Adrenal gland (tissue), 9 donors: ENCODE measurements at regions not wholly inside any gene's neighbourhood (a gene's known extent, or its start where the extent isn't known, plus 50 kb on each side); places are given as distances from the start of the nearest gene placed in this dataset.

Experiments
- DNase-seq, 7 donors: peaks; one replicate each; pipeline ENCODE4 v3.0.0-alpha.2; 2019 to 2020
- H3K27ac ChIP-seq, 5 donors: fragments of 200-600 bp; sonication (generic) in 4 of 5; 1 replicate in 3 of 5; 2 replicates in 2 of 5; pipeline versions ENCODE4 v1.5.1 to v1.8.0; 2016 to 2020; ENCODE audit warnings: mild to moderate bottlenecking in 1 of 5
- H3K27me3 ChIP-seq: fragments of 200-600 bp; 2 replicates; pipeline ENCODE4 v1.8.0; 2021
- H3K36me3 ChIP-seq, 2 donors: fragments of 200-600 bp; replicated peaks in 1 of 2; 1 replicate in 1 of 2; 2 replicates in 1 of 2; pipeline versions ENCODE4 v1.5.1 to v1.8.0; 2018 to 2022
- H3K4me1 ChIP-seq, 2 donors: fragments of 200-600 bp; replicated peaks in 1 of 2; 1 replicate in 1 of 2; 2 replicates in 1 of 2; pipeline versions ENCODE4 v1.5.1 to v1.8.0; 2018 to 2021
- H3K4me3 ChIP-seq, 4 donors: fragments of 200-600 bp; sonication (generic) in 3 of 4; one replicate each; pipeline ENCODE4 v1.5.1; 2016 to 2018
- H3K9me3 ChIP-seq, 3 donors: fragments of 200-600 bp; sonication (generic) in 1 of 3; replicated peaks in 1 of 3; 1 replicate in 2 of 3; 2 replicates in 1 of 3; pipeline versions ENCODE4 v1.5.1 to v1.8.0; 2016 to 2021
- CTCF ChIP-seq, 6 experiments: fragments of 450-650 bp in 4 of 6; fragments of 200-600 bp in 2 of 6; sonication (generic) in 1 of 6; IDR thresholded peaks; 1 replicate in 5 of 6; 2 replicates in 1 of 6; pipeline versions ENCODE4 v1.5.1 to v1.8.0; 2016 to 2021; ENCODE audit warnings: antibody characterized with exemption in 6 of 6, mild to moderate bottlenecking in 2 of 6, moderate library complexity in 1 of 6
- POLR2A ChIP-seq, 2 donors: fragments of 450-650 bp; IDR thresholded peaks; one replicate each; pipeline ENCODE4 v1.6.1; 2017; ENCODE audit warnings: antibody characterized with exemption in 2 of 2, mild to moderate bottlenecking in 2 of 2, moderate library complexity in 1 of 2
- WGBS, 4 donors: extraction: QIAGEN DNeasy Blood & Tissue Kit in 2 of 4; methylation state at CpG; one replicate each; pipeline versions ENCODE4 v1.1.5 to v1.1.7; 2013 to 2017; 5-methylcytosine and 5-hydroxymethylcytosine counted together
- intact Hi-C, 2 donors: fragments of 100-400 bp; cut with DNase I; formaldehyde crosslinking; loops; one replicate each; pipeline versions ENCODE4 v1.14.1 to v1.15.0; 2022 to 2023
- donor health status: healthy with polysubstance abuse.
- donor health status: Bipolar disorder and iron deficiency.
- donor health status: DM: yes; HTN: yes; CAD: no.
- donor health status: DM: no; HTN: no; CAD: no.
- donor health status: DM: no; HTN: no; CAD: no.

- peaks cover 0 to 6% of the 10 kb centered on the region in 2 donors for H3K4me1 ChIP-seq
- H3K27ac ChIP-seq: no peak overlapping the region
- no peaks in the 10 kb centered on the region for H3K36me3 ChIP-seq
- DNase-seq: no peak
- no peak for TF ChIP-seq CTCF (IDR thresholded peaks at IDR 0.05)
- no peak for TF ChIP-seq POLR2A (IDR thresholded peaks at IDR 0.05)
- no peaks in the 10 kb centered on the region for H3K9me3 ChIP-seq
- H3K4me3 ChIP-seq: no peak overlapping the region
- H3K27me3 ChIP-seq: no peaks in the 10 kb centered on the region
- intact Hi-C loops: no loop called here
Observed at GRCh38 chr5:57666582-57666981, 184.0 kb upstream of the ACTBL2 start.

- TF ChIP-seq POLR2A (IDR thresholded peaks at IDR 0.05) (no peak), CTCF (IDR thresholded peaks at IDR 0.05) (no peak)
- WGBS, 4 donors: 90 to 95% (median 93%) methylated on average over 7 of the region's 7 CpGs
- Histone ChIP-seq H3K4me3 (no peak overlapping the region), H3K27me3 (no peaks in the 10 kb centered on the region), H3K27ac (no peak overlapping the region), H3K9me3 (no peaks in the 10 kb centered on the region), H3K36me3 (no peaks in the 10 kb centered on the region), H3K4me1 (peaks cover 0 to 6% of the 10 kb centered on the region in 2 donors)
- intact Hi-C loops: no loop called here
- no peak for DNase-seq
Observed at GRCh38 chr5:57665146-57665936, 182.7 kb upstream of the ACTBL2 start.

- no peak for DNase-seq
- Histone ChIP-seq H3K4me3 (no peak overlapping the region), H3K4me1 (peaks cover 0 to 6% of the 10 kb centered on the region in 2 donors), H3K9me3 (no peaks in the 10 kb centered on the region), H3K36me3 (no peaks in the 10 kb centered on the region), H3K27ac (no peak overlapping the region), H3K27me3 (no peaks in the 10 kb centered on the region)
- WGBS, 4 donors: 92 to 97% (median 95%) methylated on average over 1 of the region's 1 CpG
- intact Hi-C loops: no loop called here
- TF ChIP-seq POLR2A (IDR thresholded peaks at IDR 0.05): no peak
- TF ChIP-seq CTCF (IDR thresholded peaks at IDR 0.05): no peak
Observed at GRCh38 chr5:57664700-57665099, 182.1 kb upstream of the ACTBL2 start.

- Histone ChIP-seq H3K4me3 (no peak overlapping the region), H3K36me3 (no peaks in the 10 kb centered on the region), H3K27ac (no peak overlapping the region), H3K9me3 (no peaks in the 10 kb centered on the region), H3K4me1 (peaks cover 0 to 6% of the 10 kb centered on the region in 2 donors), H3K27me3 (no peaks in the 10 kb centered on the region)
- TF ChIP-seq POLR2A (IDR thresholded peaks at IDR 0.05) (no peak), CTCF (IDR thresholded peaks at IDR 0.05) (no peak)
- intact Hi-C loops: no loop called here
- 65 to 78% (median 77%) methylated on average over 2 of the region's 2 CpGs for WGBS, 4 donors
- DNase-seq: no peak
Observed at GRCh38 chr5:57663466-57663865, 180.9 kb upstream of the ACTBL2 start.
